Muscle of leg (tissue), 3 donors: ENCODE measurements at regions not wholly inside any gene's neighbourhood (a gene's known extent, or its start where the extent isn't known, plus 50 kb on each side); places are given as distances from the start of the nearest gene placed in this dataset.
A peak's percentile ranks its signal among the peaks of the same experiment; 100 is the strongest.

Experiments used
- DNase-seq: peaks from one replicate; pipeline ENCODE4 v3.0.0; 2013
- H3K27ac ChIP-seq: one replicate; pipeline ENCODE4 v1.5.1; 2013; ENCODE audit warnings: mild to moderate bottlenecking, low read length, control low read depth
- H3K27me3 ChIP-seq: one replicate; pipeline ENCODE4 v1.6.1; 2013; ENCODE audit warnings: low read length; ENCODE audit not compliant: control insufficient read depth, insufficient read depth
- H3K36me3 ChIP-seq: one replicate; pipeline ENCODE4 v1.6.1; 2013; ENCODE audit warnings: low read length; ENCODE audit not compliant: control insufficient read depth, insufficient read depth
- H3K4me1 ChIP-seq: one replicate; pipeline ENCODE4 v1.6.1; 2013; ENCODE audit warnings: low read length; ENCODE audit not compliant: control insufficient read depth, insufficient read depth
- H3K4me3 ChIP-seq: one replicate; pipeline ENCODE4 v1.5.1; 2013; ENCODE audit warnings: low read length, control low read depth
- H3K9me3 ChIP-seq: replicated peaks from 2 replicates; pipeline ENCODE4 v1.6.1; 2013; ENCODE audit warnings: low read depth, low read length; ENCODE audit not compliant: control insufficient read depth
- WGBS: methylation state at CpG from one replicate; pipeline ENCODE4 v1.1.5; 2013; ENCODE audit warnings: missing lambda C conversion rate; ENCODE audit not compliant: insufficient coverage; 5-methylcytosine and 5-hydroxymethylcytosine counted together

- Histone ChIP-seq H3K9me3 (peaks cover 7% of the 10 kb centered on the region), H3K4me3 (no peak overlapping the region), H3K27me3 (no peaks in the 10 kb centered on the region), H3K4me1 (no peaks in the 10 kb centered on the region), H3K36me3 (no peaks in the 10 kb centered on the region), H3K27ac (no peak overlapping the region)
- DNase-seq: no peak
Observed at GRCh38 chr1:218804014-218804785, 369.5 kb upstream of the LYPLAL1 start.

GRCh38 chr1:218809061-218809460, 364.6 kb upstream of the LYPLAL1 start:
- Histone ChIP-seq H3K4me3 (no peak overlapping the region), H3K4me1 (peaks cover 3% of the 10 kb centered on the region), H3K9me3 (no peaks in the 10 kb centered on the region), H3K36me3 (no peaks in the 10 kb centered on the region), H3K27me3 (no peaks in the 10 kb centered on the region), H3K27ac (peak overlapping the region; percentile 29)
- WGBS: no CpG with 5 or more reads among the region's 3 CpGs
- peak; percentile 60 for DNase-seq

- H3K4me3 ChIP-seq: no peak overlapping the region
- no CpG with 5 or more reads among the region's 1 CpG for WGBS
- H3K27ac ChIP-seq: peak overlapping the region; percentile 60
- no peaks in the 10 kb centered on the region for H3K27me3 ChIP-seq
- peak; percentile 31 for DNase-seq
- no peaks in the 10 kb centered on the region for H3K9me3 ChIP-seq
- no peaks in the 10 kb centered on the region for H3K36me3 ChIP-seq
- H3K4me1 ChIP-seq: peaks cover 3% of the 10 kb centered on the region
Observed at GRCh38 chr1:218809625-218810024, 364.1 kb upstream of the LYPLAL1 start.

GRCh38 chr1:218810306-218810705, 363.4 kb upstream of the LYPLAL1 start:
- Histone ChIP-seq H3K27ac (peak overlapping the region; percentile 60), H3K9me3 (no peaks in the 10 kb centered on the region), H3K27me3 (no peaks in the 10 kb centered on the region), H3K4me3 (no peak overlapping the region), H3K36me3 (no peaks in the 10 kb centered on the region), H3K4me1 (peaks cover 3% of the 10 kb centered on the region)
- peak; percentile 95 for DNase-seq
- 31% methylated on average over 2 of the region's 3 CpGs for WGBS

DNA sequence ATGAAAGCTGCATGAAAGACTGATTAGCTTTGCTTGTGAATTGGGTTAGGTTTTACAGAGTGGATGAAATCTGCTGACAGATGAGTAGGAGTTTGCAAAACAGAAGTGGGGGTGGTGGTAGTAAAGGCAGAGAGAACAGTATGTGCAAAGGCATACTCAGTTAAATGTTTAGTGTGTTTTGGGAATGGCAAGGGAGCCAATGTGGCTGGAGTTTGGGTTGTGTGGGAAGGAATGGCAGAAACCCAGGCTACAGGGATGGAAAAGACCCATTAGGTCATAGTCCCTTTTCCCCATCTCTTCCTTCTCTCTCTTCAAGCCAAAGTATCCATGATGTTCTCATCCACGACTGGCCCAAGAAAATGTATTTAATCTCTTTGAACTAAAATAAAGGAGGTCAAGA, 362.2 kb upstream of the LYPLAL1 start:
- peak; percentile 25 for DNase-seq
- Histone ChIP-seq H3K27ac (no peak overlapping the region), H3K36me3 (no peaks in the 10 kb centered on the region), H3K27me3 (no peaks in the 10 kb centered on the region), H3K9me3 (no peaks in the 10 kb centered on the region), H3K4me3 (no peak overlapping the region), H3K4me1 (peaks cover 3% of the 10 kb centered on the region)
- WGBS: no CpG with 5 or more reads among the region's 1 CpG

DNA sequence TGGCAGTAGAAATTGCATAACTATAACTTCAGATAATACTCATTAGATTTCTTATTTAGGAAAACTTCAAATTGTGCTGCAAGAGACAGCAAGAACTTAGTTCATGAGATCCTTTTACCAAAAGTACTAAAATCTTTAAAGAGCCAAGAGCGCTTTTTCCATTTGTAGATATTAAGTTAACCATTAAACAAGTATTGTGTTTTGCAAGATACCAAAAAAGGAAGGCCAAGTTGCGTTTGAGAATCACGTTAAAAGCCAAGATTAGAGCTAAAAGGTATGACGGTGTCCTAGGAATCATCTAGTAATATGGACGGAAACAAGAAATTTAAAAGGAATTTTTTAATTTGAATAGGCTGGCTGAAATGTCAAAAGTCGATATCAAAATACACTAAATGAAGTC, 361.3 kb upstream of the LYPLAL1 start:
- Histone ChIP-seq H3K27ac (no peak overlapping the region), H3K4me3 (no peak overlapping the region), H3K4me1 (peaks cover 3% of the 10 kb centered on the region), H3K36me3 (no peaks in the 10 kb centered on the region), H3K27me3 (no peaks in the 10 kb centered on the region), H3K9me3 (no peaks in the 10 kb centered on the region)
- no CpG with 5 or more reads among the region's 6 CpGs for WGBS
- no peak for DNase-seq

DNA sequence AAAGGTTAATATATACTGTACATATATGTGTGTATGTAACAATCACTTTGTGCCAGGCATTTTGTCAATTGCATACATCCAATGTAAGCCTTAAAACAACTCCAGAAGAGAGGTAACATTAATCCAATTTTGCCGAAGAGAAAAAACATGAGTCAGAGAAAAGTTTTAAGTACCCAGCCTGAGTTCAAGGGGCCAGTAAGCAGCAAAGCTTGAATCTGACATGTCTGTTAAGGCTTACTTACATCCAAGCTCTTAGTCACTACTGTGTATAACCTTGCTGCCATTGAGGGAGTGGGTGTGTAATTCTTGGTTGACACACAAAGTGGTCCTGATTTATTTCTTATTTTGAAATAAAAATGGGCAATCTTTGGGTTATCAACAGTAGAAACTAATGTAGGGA, 360.4 kb upstream of the LYPLAL1 start:
- no peaks in the 10 kb centered on the region for H3K36me3 ChIP-seq
- H3K27ac ChIP-seq: no peak overlapping the region
- H3K27me3 ChIP-seq: no peaks in the 10 kb centered on the region
- 71% methylated on average over 1 of the region's 1 CpG for WGBS
- no peak overlapping the region for H3K4me3 ChIP-seq
- peaks cover 8% of the 10 kb centered on the region for H3K4me1 ChIP-seq
- DNase-seq: no peak
- H3K9me3 ChIP-seq: no peaks in the 10 kb centered on the region

DNA sequence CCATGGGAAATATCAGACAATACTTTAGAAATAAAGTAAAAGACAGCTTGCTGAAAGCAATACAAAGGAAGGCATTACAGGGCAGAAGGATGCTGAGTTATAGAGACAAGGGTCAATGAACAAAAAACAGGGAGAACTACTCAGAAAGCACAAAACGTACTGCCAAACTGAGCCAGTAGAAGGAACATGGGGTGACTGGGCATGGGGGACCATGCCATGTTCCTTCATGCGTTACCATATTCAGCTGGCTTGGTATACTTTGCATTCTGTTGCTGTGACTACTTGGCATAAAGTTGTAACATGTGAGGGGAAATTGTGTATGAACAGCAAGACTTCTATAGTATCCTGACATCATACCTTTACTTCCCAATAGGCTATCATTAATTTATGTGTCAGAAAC, 358.6 kb upstream of the LYPLAL1 start:
- H3K9me3 ChIP-seq: no peaks in the 10 kb centered on the region
- no peak for DNase-seq
- no peak overlapping the region for H3K27ac ChIP-seq
- WGBS: 100% methylated on average over 1 of the region's 2 CpGs
- no peaks in the 10 kb centered on the region for H3K36me3 ChIP-seq
- H3K27me3 ChIP-seq: no peaks in the 10 kb centered on the region
- no peak overlapping the region for H3K4me3 ChIP-seq
- peaks cover 8% of the 10 kb centered on the region for H3K4me1 ChIP-seq

DNA sequence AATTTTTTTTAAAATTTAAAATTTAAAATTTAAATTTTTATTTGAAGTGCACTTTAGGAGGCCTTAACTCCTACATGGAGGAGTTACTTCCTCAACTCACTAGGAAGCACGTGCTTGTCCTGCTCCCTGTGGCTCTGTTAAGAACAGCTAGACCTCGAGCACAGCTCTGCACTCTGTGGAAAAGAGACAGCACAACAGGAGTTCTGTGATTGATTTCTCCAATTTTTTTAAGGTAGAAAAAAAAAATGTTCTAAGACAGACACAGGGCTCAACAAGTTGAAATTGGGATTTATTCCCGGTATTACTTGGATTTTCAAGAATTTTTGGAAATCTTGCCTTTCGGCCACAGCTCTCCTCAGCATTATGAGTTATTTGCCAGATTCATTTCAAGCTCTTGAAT, 356.6 kb upstream of the LYPLAL1 start:
- Histone ChIP-seq H3K4me1 (peaks cover 5% of the 10 kb centered on the region), H3K27me3 (no peaks in the 10 kb centered on the region), H3K27ac (peak overlapping the region; percentile 39), H3K4me3 (no peak overlapping the region), H3K36me3 (no peaks in the 10 kb centered on the region), H3K9me3 (no peaks in the 10 kb centered on the region)
- peak; percentile 80 for DNase-seq
- 0% methylated on average over 1 of the region's 4 CpGs for WGBS

GRCh38 chr1:218817691-218818465, 355.8 kb upstream of the LYPLAL1 start:
- no peaks in the 10 kb centered on the region for H3K27me3 ChIP-seq
- no peaks in the 10 kb centered on the region for H3K36me3 ChIP-seq
- peaks cover 5% of the 10 kb centered on the region for H3K4me1 ChIP-seq
- H3K4me3 ChIP-seq: no peak overlapping the region
- WGBS: 0% methylated on average over 2 of the region's 8 CpGs
- no peaks in the 10 kb centered on the region for H3K9me3 ChIP-seq
- peak overlapping the region; percentile 39 for H3K27ac ChIP-seq
- DNase-seq: peak; percentile 89
